ENCODE measurements at regions not wholly inside any gene's neighbourhood (a gene's known extent, or its start where the extent isn't known, plus 50 kb on each side); places are given as distances from the start of the nearest gene placed in this dataset.

- TF ChIP-seq POLR2A (IDR thresholded peaks at IDR 0.05; ENCODE audit: low read depth, low read length) = no peak
- no peak for TF ChIP-seq TAF1 (IDR thresholded peaks at IDR 0.05; ENCODE audit: low read depth, low read length)
- TF ChIP-seq POLR2AphosphoS5 (IDR thresholded peaks at IDR 0.05; ENCODE audit: low read depth, low read length) = no peak
- TF ChIP-seq SPI1 (IDR thresholded peaks at IDR 0.05; ENCODE audit: low read depth, low read length) = no peak
- TF ChIP-seq POU2F2 (IDR thresholded peaks at IDR 0.05; ENCODE audit: low read depth, low read length) = no peak
Observed at GRCh38 chr1:34320053-34320669, 143.5 kb downstream of the C1orf94 start.

Measured in GM12891 (cell line).